ENCODE measurements at regions not wholly inside any gene's neighbourhood (a gene's known extent, or its start where the extent isn't known, plus 50 kb on each side); places are given as distances from the start of the nearest gene placed in this dataset.
"Not testable (repeated sequence)": the region's sequence is repeated elsewhere in the genome, so short reads cannot be mapped to it uniquely, and the experiment has no call there.

DNA sequence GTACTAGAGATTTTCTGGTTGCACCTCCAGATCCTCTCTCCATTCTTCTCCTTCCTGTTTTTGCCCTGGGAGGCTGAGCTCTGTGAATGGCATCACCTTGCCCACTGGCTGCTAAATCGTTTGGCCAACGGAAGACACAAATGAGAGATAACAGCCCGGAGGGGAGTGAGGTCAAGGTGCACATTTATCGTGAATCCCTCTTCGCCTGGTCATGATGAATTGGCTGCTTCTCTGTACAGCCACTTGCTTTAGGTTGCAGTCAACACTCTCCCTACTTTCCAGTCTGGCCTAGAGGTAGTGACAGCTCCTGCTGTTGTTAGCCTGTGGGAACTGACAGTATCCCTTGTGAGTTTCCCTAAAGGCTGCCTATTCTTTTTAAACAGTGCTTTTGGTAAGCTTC lies 85.4 kb upstream of the CHCHD3 start:
- no peak overlapping the region for H3K4me3 ChIP-seq (replicated peaks; ENCODE audit: low read depth, low read length)
- TF ChIP-seq CTCF (IDR thresholded peaks at IDR 0.05; ENCODE audit: low read length, missing control alignments) = no peak
- DNase-seq (ENCODE audit: low read depth) = no peak

DNA sequence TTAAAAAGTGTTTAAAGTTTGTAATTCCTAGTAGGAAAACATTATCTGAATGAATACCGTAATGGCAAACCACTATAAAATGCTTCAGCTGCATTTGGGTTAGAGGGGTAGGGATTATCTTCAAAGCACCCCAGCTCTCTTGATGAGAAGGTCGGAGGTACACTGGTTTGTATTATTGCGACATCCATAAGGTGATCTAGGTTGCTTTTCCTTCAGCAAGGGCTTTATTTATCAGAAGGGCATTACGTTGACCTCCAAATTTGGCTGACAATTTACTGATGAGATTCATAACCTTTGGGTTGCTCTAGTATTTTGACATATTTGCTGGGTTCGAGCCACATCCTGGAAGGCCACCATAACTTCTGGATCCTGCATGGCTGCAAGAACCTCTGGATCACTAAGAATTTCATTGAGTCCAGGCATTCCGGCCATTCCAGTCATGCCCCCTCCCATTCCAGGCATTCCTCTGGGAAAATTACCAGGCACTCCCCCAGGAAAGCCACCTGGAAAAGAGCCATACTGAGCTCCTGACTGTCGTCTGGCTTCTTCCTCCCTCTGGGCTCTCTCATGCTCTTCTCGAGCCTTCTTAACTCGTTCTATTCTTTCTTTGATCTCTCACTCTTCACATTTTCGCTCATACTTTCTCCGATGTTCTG lies 83.6 kb upstream of the EXOC4 start:
- not testable (repeated sequence) for DNase-seq (ENCODE audit: low read depth); H3K4me3 ChIP-seq (replicated peaks; ENCODE audit: low read depth, low read length)

GRCh38 chr7:133177476-133177875 lies 75.4 kb upstream of the EXOC4 start:
- not testable (repeated sequence) for H3K4me3 ChIP-seq (replicated peaks; ENCODE audit: low read depth, low read length); DNase-seq (ENCODE audit: low read depth)

DNA sequence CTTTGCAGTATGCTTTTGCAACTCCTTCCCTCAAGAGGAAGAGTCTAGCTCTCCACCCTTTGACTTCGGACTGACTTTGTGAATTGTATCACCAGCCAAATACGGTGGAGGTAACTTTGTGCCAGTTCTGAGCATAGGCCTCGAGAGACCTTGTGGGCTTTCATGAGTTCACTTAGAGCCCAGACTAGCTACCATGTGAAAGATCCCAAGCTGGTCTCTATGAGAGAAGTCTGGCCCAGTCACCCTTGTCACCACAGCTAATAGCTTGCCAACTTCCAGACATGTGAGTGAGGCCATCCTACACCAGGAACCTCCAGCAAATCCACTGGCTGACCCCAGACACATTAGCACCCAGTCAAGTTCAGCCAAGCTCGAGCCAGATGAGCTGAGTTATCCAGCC lies 72.2 kb upstream of the EXOC4 start:
- no peak overlapping the region for H3K4me3 ChIP-seq (replicated peaks; ENCODE audit: low read depth, low read length)
- no peak for TF ChIP-seq CTCF (IDR thresholded peaks at IDR 0.05; ENCODE audit: low read length, missing control alignments)
- no peak for DNase-seq (ENCODE audit: low read depth)

DNA sequence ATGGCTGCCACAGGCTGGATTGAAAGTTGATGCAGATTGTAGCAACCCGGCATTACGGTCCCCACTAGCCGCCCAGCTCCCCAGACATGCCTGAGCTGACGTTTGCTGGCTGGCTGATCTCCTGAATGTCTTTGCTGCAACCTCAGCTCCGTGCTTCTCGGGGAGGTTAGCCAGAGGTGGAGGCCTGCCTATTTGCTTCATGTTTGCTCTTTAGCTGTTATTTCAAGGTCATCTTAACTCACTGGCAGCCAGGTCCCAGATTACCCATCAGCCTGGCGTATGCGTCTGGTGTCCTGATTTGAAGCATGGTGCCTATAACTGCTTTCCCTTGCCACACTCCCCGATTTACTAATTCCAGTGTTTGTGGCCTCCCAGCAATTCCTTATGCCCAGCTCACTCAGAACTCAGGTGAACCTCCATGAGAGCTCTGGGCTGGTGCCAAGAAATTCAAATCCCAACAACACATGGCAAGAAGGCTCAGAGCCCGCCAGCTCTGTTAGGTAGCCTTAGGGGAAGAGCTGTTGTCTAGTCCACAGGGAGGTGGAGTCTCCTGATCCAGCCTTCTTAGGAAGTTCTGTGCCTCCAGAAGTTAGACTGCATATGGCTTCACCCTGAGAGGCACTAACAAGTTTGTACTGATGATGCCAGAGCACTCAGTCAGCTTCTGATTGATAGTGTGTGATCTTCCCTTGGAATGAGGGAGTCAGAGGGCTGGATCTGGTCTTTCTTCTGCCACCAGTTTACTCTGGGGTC lies 69.7 kb upstream of the EXOC4 start:
- H3K4me3 ChIP-seq (replicated peaks; ENCODE audit: low read depth, low read length) = no peak overlapping the region
- DNase-seq (ENCODE audit: low read depth) = no peak
- TF ChIP-seq CTCF (IDR thresholded peaks at IDR 0.05; ENCODE audit: low read length, missing control alignments) = no peak

DNA sequence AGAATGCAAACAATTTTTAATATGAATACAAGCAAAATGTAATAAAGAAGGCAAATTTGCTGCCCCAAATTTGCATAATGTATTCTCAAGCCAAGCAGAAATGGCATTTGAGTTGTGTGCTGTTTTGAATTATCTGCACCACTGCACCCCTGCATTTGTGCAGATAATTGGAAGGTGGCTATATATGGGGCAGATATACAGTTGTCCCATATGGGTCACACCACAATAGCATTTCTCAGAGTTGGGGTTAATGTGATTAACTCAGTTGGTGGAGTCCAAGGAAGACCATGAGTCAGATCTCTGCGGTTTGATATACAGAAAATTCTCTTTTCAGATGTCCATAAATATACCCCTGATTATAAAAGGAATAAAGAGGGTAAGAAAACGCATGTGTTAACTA lies 68.9 kb upstream of the EXOC4 start:
- H3K4me3 ChIP-seq (replicated peaks; ENCODE audit: low read depth, low read length) = no peak overlapping the region
- DNase-seq (ENCODE audit: low read depth) = no peak
- TF ChIP-seq CTCF (IDR thresholded peaks at IDR 0.05; ENCODE audit: low read length, missing control alignments) = no peak

DNA sequence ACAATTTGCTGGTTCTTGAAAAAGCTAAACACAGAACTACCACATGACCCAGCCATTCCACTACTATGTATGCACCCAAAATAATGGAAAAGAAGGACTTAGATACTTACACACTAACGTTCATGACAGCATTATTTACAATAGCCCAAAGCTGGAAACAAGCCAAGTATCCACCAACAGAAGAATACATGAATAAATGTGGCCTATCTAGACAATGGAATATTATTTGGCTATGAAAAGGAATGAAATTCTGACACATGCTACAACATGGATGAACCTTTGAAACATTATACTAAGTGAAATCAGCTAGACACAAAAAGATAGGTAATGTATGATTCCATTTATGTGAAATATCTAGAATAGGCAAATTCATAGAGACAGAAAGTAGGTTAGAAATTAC lies 67.4 kb upstream of the EXOC4 start:
- no peak overlapping the region for H3K4me3 ChIP-seq (replicated peaks; ENCODE audit: low read depth, low read length)
- TF ChIP-seq CTCF (IDR thresholded peaks at IDR 0.05; ENCODE audit: low read length, missing control alignments) = no peak
- DNase-seq (ENCODE audit: low read depth) = no peak

DNA sequence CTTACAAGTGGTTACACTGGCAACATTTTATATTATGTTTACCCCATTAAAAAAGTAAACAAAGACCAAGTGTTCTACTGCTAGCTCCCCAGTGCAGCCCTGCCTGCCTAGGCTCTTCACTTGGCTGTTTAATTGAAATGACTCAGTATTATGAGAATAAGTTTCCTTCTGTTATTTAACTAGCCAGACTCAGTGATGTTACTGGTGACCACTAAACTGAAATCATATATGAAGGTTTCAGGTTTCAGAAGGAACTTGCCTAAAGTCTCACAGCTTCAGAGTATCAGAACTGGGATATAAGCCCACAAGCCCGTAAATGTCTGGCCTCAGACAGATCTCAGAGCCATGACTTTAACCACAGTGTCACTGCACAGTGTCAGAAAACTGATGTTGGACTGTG lies 66.8 kb upstream of the EXOC4 start:
- no peak overlapping the region for H3K4me3 ChIP-seq (replicated peaks; ENCODE audit: low read depth, low read length)
- TF ChIP-seq CTCF (IDR thresholded peaks at IDR 0.05; ENCODE audit: low read length, missing control alignments) = no peak
- DNase-seq (ENCODE audit: low read depth) = no peak

Measured in fibroblast of pulmonary artery (primary cell).